ENCODE measurements at regions not wholly inside any gene's neighbourhood (a gene's known extent, or its start where the extent isn't known, plus 50 kb on each side); places are given as distances from the start of the nearest gene placed in this dataset.

DNA sequence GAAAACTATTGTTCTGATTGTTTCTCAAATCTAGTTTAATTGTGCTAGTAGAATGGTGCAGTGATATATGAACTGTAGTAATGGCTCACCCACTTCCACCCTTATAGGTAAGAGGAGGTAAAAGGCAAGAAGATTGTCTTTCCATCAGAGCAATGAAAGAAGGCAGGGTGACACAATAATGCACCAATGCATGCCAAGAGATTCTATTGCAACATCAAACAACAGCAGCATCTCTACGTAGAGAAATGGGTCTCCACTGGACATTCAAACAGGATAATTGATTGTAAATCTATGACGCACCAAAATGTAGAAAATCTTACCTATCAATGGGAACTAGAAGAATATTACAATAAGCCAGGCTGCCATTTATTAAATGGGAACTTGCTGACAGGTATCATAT lies 107.0 kb upstream of the ISL1 start:
- no peak for DNase-seq (ENCODE audit: low read depth in 2 of 2)

DNA sequence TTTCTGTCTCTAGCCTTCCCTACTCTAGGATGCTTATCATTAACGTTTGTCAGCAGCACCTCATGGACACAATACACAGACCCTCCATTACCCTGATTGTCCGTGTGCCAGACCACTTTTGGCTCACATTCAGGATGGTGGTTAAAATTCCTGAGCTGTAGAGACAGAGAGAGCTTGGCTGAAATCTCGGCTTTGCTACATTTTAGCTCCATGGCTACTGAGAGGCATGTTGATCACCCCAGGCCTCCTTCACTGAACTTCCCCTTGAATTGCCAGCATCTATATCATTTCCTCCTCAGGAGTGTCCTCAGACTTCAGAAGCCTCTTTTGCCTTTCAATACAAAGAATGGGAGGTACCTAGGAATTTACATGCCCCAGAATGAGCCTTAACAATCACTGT lies 104.7 kb upstream of the ISL1 start:
- no peak for DNase-seq (ENCODE audit: low read depth in 2 of 2)

DNA sequence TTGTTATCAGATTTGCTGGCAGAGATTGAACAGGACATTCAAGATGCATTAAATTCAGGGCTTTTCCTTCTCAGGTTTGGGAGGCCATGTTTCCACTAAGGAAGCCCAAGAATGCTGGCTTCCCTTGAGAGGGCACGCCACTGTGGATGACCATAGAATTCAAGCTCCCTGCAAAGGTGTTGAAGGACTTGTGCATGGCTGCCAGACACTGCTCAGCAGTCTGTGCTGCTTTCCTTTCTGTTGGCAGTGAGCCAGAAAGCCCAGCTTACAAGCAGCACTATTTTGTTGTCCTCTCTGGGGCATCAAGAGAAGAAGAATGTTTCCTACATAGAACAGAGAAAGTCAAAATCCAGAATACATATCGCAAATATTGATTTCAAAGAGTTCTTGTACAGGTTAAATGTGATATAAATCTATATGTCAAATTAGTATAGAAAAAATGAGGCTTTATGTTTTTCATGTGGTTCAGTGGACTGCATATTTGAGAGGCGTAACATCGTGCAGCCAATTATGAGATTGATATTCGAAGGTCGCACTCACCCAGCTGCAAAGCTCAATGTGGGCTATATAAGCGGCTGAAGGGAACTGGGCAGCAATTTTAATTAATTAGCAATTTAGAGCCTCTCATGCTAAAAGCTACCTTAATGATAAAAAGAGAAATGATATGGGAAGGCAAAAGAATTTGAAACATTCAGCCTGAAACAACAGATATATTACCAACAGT lies 103.1 kb upstream of the ISL1 start:
- no peak for DNase-seq (ENCODE audit: low read depth in 2 of 2)

DNA sequence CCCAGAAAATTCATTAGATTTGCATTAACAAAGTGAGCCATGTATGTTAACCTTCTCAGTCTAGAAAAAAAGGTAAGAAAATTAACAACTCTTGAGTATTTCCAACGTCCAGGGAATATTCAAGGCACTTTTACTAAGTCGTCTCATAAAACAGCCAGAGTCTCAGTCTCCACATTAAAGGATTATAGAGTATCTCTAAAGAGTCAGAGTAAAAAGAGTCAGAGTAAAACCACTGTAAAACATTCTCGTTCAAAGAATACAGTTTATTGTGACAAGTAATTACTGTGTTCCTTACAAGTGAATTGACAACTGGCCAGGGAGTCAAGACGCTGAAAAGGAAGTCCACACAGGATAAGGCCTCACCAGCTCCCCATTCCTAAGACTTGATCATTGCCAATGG lies 97.2 kb upstream of the ISL1 start:
- DNase-seq (ENCODE audit: low read depth in 2 of 2): no peak

DNA sequence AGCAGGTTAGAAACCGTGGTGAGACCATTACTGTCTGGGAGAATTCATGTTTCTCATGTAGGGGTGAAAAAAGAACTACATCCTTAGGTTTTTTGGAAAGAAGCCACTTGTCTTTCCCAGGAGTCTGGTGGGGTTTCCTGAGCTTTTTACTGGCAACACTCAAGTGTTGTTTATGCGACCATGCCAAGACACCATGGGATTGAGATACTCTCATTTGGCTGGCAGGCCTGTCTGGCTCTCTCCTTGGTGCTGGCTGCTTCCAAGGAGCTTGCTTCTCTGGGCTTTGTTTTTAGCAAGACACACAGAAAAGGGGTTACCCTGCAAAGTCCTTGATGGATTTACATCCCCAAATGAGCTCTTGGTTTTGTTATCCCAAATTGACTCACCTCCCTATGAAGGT lies 80.9 kb upstream of the ISL1 start:
- no peak for DNase-seq (ENCODE audit: low read depth in 2 of 2)

DNA sequence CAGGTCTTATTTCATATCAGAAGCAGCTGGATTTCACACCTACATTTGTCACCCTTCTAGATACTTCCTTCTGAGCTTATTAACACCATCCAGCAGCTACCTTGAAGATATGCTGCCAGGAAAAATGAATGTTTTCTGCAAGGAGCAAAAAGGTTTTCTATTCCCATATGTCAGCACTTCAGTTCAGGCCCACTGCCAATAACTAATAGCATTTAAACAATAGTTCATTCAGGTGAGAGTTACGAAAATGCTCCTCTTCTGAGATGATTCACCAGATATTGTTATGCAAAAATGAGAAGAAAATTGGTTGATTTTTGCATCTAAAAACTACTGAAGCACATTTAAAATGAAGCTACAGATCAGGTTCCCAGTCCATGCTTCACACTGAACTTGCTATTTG lies 56.4 kb upstream of the ISL1 start:
- DNase-seq (ENCODE audit: low read depth in 2 of 2): no peak

Data from activated CD8-positive, alpha-beta memory T cell treated with anti-CD3 and anti-CD28 coated beads for 4 hours (primary cell).